Kidney (tissue), 13 donors: ENCODE measurements at regions not wholly inside any gene's neighbourhood (a gene's known extent, or its start where the extent isn't known, plus 50 kb on each side); places are given as distances from the start of the nearest gene placed in this dataset.
A peak's percentile ranks its signal among the peaks of the same experiment; 100 is the strongest.

Experiments used
- DNase-seq, 5 donors: peaks; one replicate each; pipeline ENCODE4 v3.0.0-alpha.2; 2013 to 2020
- FAIRE-seq: peaks from 2 replicates; lab custom pipeline; 2012; peaks lifted over from hg19 to GRCh38; lab: Jason Lieb, UNC
- H3K27ac ChIP-seq, 2 donors: one replicate each; pipeline ENCODE4 v1.7.0; 2013; ENCODE audit warnings: low read depth in 2 of 2, low read length in 2 of 2, inconsistent platforms in 1 of 2
- H3K27me3 ChIP-seq: one replicate; pipeline ENCODE4 v1.7.1; 2013; ENCODE audit warnings: low read length, inconsistent platforms; ENCODE audit not compliant: control insufficient read depth, insufficient read depth
- H3K36me3 ChIP-seq, 3 donors: one replicate each; pipeline versions ENCODE4 v1.7.0 to v1.7.1; 2013; ENCODE audit warnings: low read length in 3 of 3, control low read depth in 1 of 3, inconsistent platforms in 1 of 3; ENCODE audit not compliant: insufficient read depth in 3 of 3, control insufficient read depth in 2 of 3
- H3K4me1 ChIP-seq, 3 donors: one replicate each; pipeline versions ENCODE4 v1.7.0 to v1.7.1; 2013; ENCODE audit warnings: low read length in 3 of 3, inconsistent platforms in 1 of 3, low read depth in 1 of 3; ENCODE audit not compliant: control insufficient read depth in 2 of 3, insufficient read depth in 2 of 3
- H3K4me3 ChIP-seq, 3 donors: one replicate each; pipeline versions ENCODE4 v1.7.0 to v1.8.1; 2013; ENCODE audit warnings: low read length in 3 of 3, control low read depth in 1 of 3, inconsistent platforms in 1 of 3
- H3K9ac ChIP-seq, 3 donors: one replicate each; pipeline versions ENCODE4 v1.7.0 to v1.7.1; 2013; ENCODE audit warnings: low read length in 3 of 3, control low read depth in 1 of 3, inconsistent platforms in 1 of 3
- H3K9me3 ChIP-seq, 3 donors: one replicate each; pipeline versions ENCODE4 v1.7.0 to v1.7.1; 2013; ENCODE audit warnings: low read length in 3 of 3, control low read depth in 1 of 3, inconsistent platforms in 1 of 3; ENCODE audit not compliant: control insufficient read depth in 2 of 3, insufficient read depth in 1 of 3
- intact Hi-C: fragments of 100-400 bp; cut with DNase I; formaldehyde crosslinking; loops from one replicate; pipeline ENCODE4 v1.11.1; 2022
- TF ChIP-seq, protein P1 (sequence below): IDR thresholded peaks from 3 replicates; pipeline ENCODE4 v1.5.1; 2012; ENCODE audit warnings: mild to moderate bottlenecking, moderate library complexity, borderline replicate concordance; ENCODE audit not compliant: insufficient read depth; ENCODE audit errors: extremely low read depth
- donor health status: control.
- donor health status: control.
- donor health status: control.
- donor health status: control.
- donor health status: control.
- donor health status: DM: yes; HTN: yes; CAD: no.
- donor health status: Normal renal cell carcinoma (clear cell type).

DNA sequence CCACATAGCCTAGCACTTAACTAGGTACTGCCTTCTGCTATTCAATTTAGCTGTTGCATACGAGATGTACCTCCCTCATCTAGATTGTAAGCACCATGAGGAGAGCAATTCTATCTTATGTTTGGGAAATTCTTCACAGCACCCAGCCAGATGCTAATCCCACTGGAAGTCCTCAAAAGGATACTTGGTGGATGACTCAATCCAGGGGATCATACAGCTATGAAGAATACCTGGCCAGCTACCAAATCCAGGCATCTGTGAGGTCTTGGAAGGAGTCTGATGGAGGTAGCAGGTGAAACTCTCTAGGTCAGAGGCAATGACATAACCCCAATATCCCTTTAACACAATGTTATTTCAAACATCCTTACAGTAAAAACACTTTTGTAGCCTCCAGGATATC, 167.8 kb upstream of the NCAM1 start:
- no peak for FAIRE-seq
- peaks cover 7 to 12% (median 12%) of the 10 kb centered on the region in 3 donors for H3K4me1 ChIP-seq

DNA sequence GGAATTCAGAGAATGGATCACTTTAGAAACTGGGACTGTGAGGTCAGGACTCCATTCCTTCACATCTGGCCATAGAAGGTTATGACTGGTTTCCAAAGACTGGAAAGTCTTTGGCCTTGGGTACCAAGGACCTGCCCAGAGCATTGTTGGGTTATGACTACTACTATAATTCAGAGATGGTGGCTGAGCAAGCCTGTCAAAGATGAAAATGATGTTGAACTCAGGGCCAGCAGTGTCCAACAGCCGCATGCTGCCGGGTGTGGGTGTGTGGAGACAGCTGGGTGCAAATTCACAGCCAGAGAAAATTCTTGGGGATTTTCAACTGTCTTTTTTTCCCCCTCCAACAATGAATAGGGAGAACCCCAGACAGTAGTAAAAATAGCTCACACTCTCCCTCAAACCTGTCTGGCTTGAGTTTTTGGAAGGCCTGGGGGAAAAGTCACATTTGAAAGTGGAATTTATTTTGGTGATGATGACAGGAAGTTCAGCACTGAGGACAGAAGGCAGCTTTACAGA, 166.8 kb upstream of the NCAM1 start:
- no peak for FAIRE-seq
- Histone ChIP-seq H3K27me3 (no peaks in the 10 kb centered on the region), H3K36me3 (no peaks in the 10 kb centered on the region), H3K27ac (no peak overlapping the region), H3K9ac (no peak overlapping the region), H3K9me3 (no peaks in the 10 kb centered on the region), H3K4me3 (no peak overlapping the region), H3K4me1 (peaks cover 7 to 12% (median 12%) of the 10 kb centered on the region in 3 donors)
- intact Hi-C loops: no loop called here
- TF ChIP-seq, protein P1, sequence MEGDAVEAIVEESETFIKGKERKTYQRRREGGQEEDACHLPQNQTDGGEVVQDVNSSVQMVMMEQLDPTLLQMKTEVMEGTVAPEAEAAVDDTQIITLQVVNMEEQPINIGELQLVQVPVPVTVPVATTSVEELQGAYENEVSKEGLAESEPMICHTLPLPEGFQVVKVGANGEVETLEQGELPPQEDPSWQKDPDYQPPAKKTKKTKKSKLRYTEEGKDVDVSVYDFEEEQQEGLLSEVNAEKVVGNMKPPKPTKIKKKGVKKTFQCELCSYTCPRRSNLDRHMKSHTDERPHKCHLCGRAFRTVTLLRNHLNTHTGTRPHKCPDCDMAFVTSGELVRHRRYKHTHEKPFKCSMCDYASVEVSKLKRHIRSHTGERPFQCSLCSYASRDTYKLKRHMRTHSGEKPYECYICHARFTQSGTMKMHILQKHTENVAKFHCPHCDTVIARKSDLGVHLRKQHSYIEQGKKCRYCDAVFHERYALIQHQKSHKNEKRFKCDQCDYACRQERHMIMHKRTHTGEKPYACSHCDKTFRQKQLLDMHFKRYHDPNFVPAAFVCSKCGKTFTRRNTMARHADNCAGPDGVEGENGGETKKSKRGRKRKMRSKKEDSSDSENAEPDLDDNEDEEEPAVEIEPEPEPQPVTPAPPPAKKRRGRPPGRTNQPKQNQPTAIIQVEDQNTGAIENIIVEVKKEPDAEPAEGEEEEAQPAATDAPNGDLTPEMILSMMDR: no peak
- DNase-seq: peak in 1 of 5 donors; percentile 54

More for the DNA sequence above, 167.8 kb upstream of the NCAM1 start:
- Histone ChIP-seq H3K9me3 (no peaks in the 10 kb centered on the region), H3K27ac (no peak overlapping the region), H3K27me3 (no peaks in the 10 kb centered on the region), H3K9ac (no peak overlapping the region), H3K4me3 (no peak overlapping the region), H3K36me3 (no peaks in the 10 kb centered on the region)
- TF ChIP-seq, protein P1: no peak
- intact Hi-C loops: no loop called here
- DNase-seq: no peak

DNA sequence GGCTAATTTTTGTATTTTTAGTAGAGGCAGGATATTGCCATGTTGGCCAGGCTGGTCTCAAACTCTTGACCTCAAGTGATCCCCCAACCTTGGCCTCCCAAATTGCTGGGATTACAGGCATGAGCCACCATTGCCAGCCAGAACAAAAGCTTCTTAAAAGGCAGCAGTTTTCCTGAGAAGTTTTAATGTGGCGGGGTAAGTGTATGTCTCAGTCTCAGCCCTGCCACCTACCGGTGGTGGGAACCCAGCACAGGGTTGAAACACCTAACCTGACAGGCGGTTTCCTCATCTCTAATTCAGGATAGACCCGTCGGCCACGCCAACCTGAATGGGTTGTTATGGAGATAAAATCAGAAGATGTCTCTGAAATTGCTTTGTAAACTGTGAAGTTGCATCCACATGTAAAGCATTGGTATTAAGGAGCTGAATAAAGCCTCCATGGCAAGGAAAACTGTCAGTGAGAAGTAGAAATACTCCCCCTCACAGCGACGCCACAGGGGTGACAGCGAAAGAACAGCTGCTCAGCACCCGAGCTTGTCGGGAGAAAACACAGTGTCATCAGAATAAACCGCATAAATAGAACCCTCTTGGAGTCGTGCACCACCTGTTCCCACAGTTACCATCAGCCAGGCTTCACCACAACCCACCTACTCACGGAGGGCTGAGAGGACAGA, 165.9 kb upstream of the NCAM1 start:
- no peak overlapping the region for H3K9ac ChIP-seq
- H3K36me3 ChIP-seq: no peaks in the 10 kb centered on the region
- H3K27ac ChIP-seq: no peak overlapping the region
- intact Hi-C loops: no loop called here
- peak overlapping the region in 1 of 3 donors; percentile 14 for H3K4me3 ChIP-seq
- FAIRE-seq: no peak
- DNase-seq: peak in 4 of 5 donors; percentile 67 to 77 (median 70)
- peaks cover 7 to 12% (median 12%) of the 10 kb centered on the region in 3 donors for H3K4me1 ChIP-seq
- H3K27me3 ChIP-seq: no peaks in the 10 kb centered on the region
- no peaks in the 10 kb centered on the region for H3K9me3 ChIP-seq
- TF ChIP-seq, protein P1: no peak
